GM18870 (cell line): ENCODE measurements at regions not wholly inside any gene's neighbourhood (a gene's known extent, or its start where the extent isn't known, plus 50 kb on each side); places are given as distances from the start of the nearest gene placed in this dataset.
A peak's percentile ranks its signal among the peaks of the same experiment; 100 is the strongest.

Experiments
- ATAC-seq: cut with Tn5 transposase; IDR thresholded peaks from one replicate; pipeline ENCODE4 v1.9.1; 2021; ENCODE audit warnings: moderate library complexity; ENCODE audit not compliant: unreplicated experiment

- no peak for ATAC-seq
These were observed 51.0 kb upstream of the DSC1 start for GRCh38 chr18:31213641-31214040.

GRCh38 chr18:31217038-31217849 lies 54.6 kb upstream of the DSC1 start:
- no peak for ATAC-seq

GRCh38 chr18:31218671-31219383 lies 56.2 kb upstream of the DSC1 start:
- ATAC-seq, result no peak

GRCh38 chr18:31219395-31219794 lies 56.7 kb upstream of the DSC1 start:
- no peak for ATAC-seq

GRCh38 chr18:31223371-31223770 lies 60.7 kb upstream of the DSC1 start:
- no peak for ATAC-seq

- no peak for ATAC-seq
These were observed 63.0 kb upstream of the DSC1 start for GRCh38 chr18:31225668-31226067.

GRCh38 chr18:31227497-31228229 lies 65.0 kb upstream of the DSC1 start:
- no peak for ATAC-seq

- peak; percentile 28 for ATAC-seq
These were observed 67.2 kb upstream of the DSC1 start for GRCh38 chr18:31229829-31230228.

- peak; percentile 87 for ATAC-seq
These were observed 67.8 kb upstream of the DSC1 start for GRCh38 chr18:31230495-31230894.

- no peak for ATAC-seq
These were observed 69.4 kb upstream of the DSC1 start for GRCh38 chr18:31232013-31232412.

GRCh38 chr18:31232775-31233424 lies 70.2 kb upstream of the DSC1 start:
- no peak for ATAC-seq

- ATAC-seq, result no peak
These were observed 71.1 kb upstream of the DSC1 start for GRCh38 chr18:31233621-31234275.

GRCh38 chr18:31235856-31236255 lies 73.2 kb upstream of the DSC1 start:
- ATAC-seq, result no peak

- no peak for ATAC-seq
These were observed 74.5 kb upstream of the DSC1 start for GRCh38 chr18:31237142-31237541.

GRCh38 chr18:31241425-31241824 lies 76.5 kb upstream of the DSG1 start:
- ATAC-seq, result no peak

- peak; percentile 67 for ATAC-seq
These were observed 76.0 kb upstream of the DSG1 start for GRCh38 chr18:31241900-31242409.

GRCh38 chr18:31243740-31244512 lies 74.0 kb upstream of the DSG1 start:
- no peak for ATAC-seq

GRCh38 chr18:31244771-31245394 lies 73.1 kb upstream of the DSG1 start:
- no peak for ATAC-seq

GRCh38 chr18:31245820-31246219 lies 72.1 kb upstream of the DSG1 start:
- ATAC-seq, result no peak
